GM18951 (cell line): ENCODE measurements at regions not wholly inside any gene's neighbourhood (a gene's known extent, or its start where the extent isn't known, plus 50 kb on each side); places are given as distances from the start of the nearest gene placed in this dataset.

Experiments used
- POLR2A ChIP-seq: IDR thresholded peaks from 4 replicates; pipeline ENCODE4 v1.6.1; 2011; ENCODE audit warnings: mild to moderate bottlenecking; ENCODE audit not compliant: insufficient read length, insufficient read depth; ENCODE audit errors: extremely low read depth
- in situ Hi-C: fragments of 300-500 bp; cut with MboI; formaldehyde crosslinking; loops from one replicate; pipeline ENCODE4 v1.12.0; 2022; ENCODE audit warnings: low sequenced_read_pairs, mixed read lengths, inconsistent platforms; ENCODE audit not compliant: unreplicated experiment

- TF ChIP-seq POLR2A: no peak
Observed at GRCh38 chr3:81967393-81967792, 205.9 kb upstream of the GBE1 start.

GRCh38 chr3:81965696-81966095 lies 204.3 kb upstream of the GBE1 start:
- no peak for TF ChIP-seq POLR2A
- in situ Hi-C loops: no loop called here

More at GRCh38 chr3:81967393-81967792, 205.9 kb upstream of the GBE1 start:
- in situ Hi-C loops: no loop called here

DNA sequence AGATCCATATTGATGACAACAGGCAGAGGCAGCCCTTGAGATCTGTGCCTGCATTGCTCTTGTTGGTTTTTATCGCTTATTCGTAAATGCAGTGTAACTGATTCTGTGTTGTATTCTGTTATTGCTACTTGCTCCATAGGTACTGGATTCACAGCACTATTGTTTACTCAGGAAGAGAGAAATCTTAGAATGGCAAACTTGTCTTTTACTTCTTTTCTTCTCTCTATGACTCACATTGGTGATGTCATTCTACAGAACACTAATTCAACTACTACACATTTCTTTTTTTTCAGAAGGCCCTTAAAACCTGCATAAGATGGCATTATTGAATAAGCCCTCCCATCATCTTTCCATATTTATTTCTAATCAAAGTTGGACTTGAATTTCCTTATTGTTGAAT lies 201.0 kb upstream of the GBE1 start:
- in situ Hi-C loops: no loop called here
- TF ChIP-seq POLR2A: no peak

DNA sequence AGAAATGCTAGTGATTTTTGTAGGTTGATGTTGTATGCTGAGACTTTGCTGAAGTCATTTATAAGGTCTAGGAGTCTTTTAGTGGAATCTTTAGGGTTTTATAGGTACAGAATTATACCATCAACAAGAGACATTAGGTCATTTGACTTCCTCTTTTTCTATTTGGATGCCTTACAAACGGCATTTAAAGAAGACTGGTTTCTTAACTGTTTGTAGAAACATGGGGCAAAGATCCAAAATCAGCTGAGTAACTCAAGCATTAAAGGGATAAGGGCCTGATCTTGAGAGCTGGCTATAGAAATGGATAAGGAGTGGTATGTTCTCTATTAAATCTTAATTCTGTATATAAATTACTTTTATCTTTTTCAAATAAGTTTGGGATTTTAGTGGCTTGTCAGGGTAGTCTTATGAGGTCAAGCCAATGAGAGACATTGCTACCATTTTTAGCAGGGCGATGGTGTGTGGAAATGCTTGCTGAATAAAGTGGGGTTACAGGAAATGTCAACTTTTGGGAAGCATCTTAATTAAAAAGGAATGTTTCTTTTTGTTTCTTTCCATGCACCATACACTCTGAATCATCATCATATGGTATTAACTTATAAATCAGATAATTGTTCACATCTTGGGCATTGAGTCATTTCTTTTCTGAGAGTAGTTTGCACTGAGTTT lies 197.7 kb upstream of the GBE1 start:
- TF ChIP-seq POLR2A: no peak
- in situ Hi-C loops: no loop called here

DNA sequence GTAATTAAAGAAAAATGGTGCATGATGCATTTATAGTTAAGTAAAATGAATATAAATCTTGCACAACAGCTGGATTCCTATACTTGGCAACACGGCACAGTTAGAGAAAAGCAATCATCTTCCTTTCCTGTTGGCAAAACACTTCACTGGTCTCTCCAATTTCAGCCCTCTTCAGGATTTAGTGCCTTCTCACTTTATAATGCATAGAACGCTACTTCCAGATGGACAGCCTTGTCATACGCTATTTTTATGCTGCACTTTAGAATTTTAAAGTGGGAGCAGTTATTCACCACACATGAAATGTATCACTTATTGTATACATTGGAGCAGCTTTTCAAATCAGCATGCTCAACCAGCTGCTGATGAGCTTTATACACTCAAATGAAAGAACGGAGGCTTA lies 194.4 kb upstream of the GBE1 start:
- in situ Hi-C loops: no loop called here
- no peak for TF ChIP-seq POLR2A

DNA sequence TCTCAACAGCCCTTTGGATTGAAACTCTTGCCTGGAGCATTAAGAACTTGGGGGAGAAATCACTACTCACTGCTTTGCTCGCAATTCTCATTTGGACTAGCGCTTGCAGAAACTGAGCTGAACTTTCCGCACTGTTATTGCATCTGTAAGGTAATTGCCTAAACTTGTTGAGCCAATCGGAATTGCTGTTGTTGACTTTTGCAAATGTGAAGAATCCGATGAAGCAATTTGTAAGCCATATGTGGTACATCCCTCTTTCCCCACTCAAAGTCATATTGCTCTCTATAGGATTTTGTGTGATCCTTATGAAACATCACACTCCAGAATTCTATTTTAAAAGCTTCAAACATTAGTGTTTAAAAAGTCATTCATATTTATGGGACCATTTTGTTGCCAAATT lies 191.7 kb upstream of the GBE1 start:
- no peak for TF ChIP-seq POLR2A
- in situ Hi-C loops: no loop called here

DNA sequence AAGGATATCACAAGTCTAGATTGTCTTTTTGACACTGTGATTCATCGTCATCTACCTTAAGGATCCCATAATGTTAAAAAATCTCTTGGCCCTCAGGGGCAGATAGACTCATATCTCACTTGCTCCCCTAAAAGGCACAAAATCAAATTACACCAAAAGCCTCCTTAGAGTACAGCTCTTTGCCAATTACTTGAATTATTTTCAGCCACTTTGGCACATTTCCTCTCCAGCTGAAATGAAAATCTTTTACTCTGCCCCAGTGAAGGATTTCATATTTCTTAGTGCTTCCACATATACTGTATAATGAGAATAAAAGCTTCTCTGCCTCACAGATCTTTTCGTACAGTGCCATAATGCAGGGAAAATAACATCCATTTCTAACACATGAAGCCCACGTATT lies 190.7 kb upstream of the GBE1 start:
- in situ Hi-C loops: no loop called here
- TF ChIP-seq POLR2A: no peak

DNA sequence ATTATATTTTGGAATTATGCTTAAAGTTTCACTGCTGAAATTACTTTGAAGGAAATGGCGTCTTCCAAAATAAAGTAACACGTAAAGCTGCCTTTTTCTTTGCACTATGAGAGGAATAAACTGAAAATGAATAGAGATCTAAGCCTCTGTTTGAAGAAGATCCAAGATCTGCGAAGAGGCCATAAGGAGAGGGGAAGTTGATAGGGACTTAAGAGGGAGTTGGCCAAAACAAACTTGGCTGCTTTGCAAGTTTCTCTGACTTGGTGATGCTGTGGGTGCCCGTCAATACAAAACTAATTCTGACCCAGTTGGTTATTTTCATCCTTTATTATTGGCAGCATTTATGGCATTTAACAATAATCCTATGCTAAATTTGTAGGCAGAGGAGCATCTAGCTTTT lies 190.2 kb upstream of the GBE1 start:
- in situ Hi-C loops: no loop called here
- no peak for TF ChIP-seq POLR2A

- in situ Hi-C loops: no loop called here
Observed at GRCh38 chr3:81951106-81951505, 189.7 kb upstream of the GBE1 start.

DNA sequence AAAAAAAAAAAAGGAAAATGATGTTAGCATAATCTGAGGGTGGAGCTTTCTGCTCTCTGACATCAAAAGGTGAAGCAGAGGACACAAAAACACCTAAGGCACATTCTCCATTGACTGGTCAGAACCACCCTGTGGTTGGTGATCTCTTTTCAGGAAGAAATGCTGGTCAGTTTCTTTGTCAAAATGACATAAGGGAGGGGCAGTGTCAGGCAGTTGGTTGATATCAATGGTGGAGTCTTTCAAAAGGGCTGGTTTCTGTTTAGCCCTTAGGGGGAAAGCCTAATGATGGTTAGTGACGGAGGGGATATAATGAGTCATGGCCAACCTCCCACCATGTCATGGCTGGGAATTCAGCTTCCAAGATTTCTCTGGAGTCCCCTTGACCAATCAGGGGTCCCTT lies 185.9 kb upstream of the GBE1 start:
- no peak for TF ChIP-seq POLR2A

More at GRCh38 chr3:81951106-81951505, 189.7 kb upstream of the GBE1 start:
- TF ChIP-seq POLR2A: no peak

GRCh38 chr3:81938681-81939080 lies 177.2 kb upstream of the GBE1 start:
- in situ Hi-C loops: no loop called here
- TF ChIP-seq POLR2A: no peak

More for the DNA sequence above, 185.9 kb upstream of the GBE1 start:
- in situ Hi-C loops: no loop called here

DNA sequence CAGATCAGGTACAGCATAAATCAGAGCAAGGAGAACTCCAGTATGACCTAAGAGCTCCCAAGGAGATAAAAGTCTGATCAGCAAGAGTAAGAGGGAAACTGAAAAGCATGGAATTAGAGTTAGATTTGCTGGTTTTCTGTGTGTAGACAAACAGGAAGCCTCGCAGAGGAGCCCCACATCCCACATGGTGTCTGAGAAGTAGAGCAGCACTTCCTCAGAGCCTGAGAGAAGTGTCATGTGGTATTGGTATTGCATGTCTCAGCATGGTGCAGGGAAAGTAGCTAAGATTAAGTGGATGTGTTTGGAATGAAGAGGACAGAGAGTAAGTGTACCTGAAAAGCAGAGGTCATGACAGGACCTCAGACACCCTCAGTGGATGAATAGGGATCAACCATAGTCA lies 175.4 kb upstream of the GBE1 start:
- in situ Hi-C loops: no loop called here
- no peak for TF ChIP-seq POLR2A

DNA sequence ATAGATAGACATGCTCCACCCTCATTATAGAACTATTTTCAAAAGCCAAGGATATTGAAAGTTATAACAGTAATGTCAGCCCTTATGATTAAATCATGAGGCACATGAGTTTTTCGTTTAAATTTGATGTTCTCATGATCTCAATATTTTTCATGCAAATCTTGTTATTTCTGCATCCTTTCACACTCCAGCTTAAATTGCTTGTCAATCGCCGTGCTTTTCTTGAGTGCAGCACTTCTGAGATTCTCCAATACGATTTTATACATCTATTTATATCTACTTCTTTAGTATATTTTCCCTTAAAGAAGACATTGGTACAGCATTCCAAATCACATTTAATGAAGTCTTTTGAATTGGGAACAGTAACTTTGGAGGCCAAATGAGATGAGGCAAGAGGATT lies 171.2 kb upstream of the GBE1 start:
- no peak for TF ChIP-seq POLR2A
- in situ Hi-C loops: no loop called here

DNA sequence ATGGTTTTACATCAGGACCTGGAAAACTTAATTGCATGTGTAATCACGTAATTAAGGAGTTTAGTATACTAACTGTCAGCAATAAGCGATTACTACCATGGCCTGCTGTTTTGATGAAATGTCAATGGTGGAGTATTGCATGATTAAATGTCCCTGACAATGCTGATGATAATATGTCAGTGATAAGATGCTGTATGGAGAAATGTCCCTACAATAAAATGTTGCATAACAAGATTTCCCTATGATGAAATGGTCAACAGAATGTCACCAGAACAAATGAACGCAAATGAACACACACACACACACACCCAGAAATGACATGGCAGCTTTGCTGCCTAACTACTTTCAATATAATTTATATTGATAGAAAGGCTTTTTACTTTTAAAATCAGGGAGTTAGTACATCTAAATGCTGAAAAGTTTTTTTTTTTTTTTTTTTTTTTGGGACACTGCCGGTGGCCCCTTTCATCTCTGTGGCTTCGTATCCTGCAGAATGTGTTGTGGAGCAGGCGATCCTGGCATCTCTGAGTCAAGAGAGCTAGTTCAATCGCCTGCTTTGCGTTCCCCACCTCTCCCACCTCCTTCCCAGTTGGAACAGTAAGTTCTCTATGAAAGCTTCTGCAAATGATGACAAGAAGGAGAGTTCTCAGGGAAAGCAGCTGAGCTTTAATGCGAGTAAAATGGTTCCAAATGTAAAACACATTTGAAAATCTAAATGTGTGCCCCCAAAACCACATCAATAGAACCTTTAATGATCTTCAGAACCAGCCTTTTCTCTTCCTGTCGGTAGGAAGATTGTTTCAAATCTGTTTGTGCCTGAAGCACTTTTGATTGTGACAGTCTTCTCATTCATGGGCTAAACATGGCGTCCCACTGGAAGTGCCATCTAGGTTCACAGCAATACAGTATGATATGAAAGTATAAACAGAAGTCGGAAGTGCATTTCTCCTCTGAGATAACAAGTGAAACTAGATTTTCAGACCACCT lies 170.1 kb upstream of the GBE1 start:
- TF ChIP-seq POLR2A: no peak
- in situ Hi-C loops: no loop called here
